ENCODE measurements at regions not wholly inside any gene's neighbourhood (a gene's known extent, or its start where the extent isn't known, plus 50 kb on each side); places are given as distances from the start of the nearest gene placed in this dataset.
"Not testable (repeated sequence)": the region's sequence is repeated elsewhere in the genome, so short reads cannot be mapped to it uniquely, and the experiment has no call there.

DNA sequence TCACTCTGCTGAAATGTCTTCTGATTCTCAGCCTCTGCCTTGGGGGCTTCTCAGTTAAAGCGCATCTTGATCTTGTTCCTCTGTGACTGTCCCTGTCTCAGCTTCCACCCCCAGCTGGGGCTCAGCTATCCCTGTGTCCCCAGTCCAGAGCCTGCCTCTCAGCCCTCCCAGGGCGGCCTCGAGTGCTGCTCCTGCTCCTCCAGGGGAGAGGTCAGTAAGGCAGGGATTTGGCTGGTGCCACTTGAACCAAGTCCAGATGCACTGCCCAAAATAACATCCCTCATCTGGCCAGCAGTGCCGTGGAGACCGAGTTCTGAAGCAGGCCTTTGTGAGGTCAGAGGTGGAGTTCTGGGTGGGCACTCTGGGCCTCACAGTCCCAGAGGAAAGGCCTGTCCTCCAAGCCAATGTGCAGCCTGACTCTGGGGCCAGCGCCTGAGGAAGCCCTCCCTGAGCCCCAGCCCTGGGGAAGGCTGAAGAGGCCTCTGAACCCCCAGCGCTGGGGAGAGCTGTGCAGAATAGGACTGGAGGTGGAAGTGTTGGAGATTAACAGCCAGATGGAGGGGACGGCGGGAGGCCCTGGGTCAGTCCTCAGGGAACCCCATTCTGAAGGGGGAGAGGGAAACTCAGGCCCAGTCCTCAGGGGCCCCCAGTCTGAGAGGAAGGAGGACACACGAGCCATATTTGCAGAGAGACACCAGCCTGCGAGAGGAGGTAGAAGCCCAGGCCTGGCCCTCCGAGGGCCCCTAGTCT, 943.7 kb downstream of the SPATA31A6 start:
- TF ChIP-seq, protein P1, sequence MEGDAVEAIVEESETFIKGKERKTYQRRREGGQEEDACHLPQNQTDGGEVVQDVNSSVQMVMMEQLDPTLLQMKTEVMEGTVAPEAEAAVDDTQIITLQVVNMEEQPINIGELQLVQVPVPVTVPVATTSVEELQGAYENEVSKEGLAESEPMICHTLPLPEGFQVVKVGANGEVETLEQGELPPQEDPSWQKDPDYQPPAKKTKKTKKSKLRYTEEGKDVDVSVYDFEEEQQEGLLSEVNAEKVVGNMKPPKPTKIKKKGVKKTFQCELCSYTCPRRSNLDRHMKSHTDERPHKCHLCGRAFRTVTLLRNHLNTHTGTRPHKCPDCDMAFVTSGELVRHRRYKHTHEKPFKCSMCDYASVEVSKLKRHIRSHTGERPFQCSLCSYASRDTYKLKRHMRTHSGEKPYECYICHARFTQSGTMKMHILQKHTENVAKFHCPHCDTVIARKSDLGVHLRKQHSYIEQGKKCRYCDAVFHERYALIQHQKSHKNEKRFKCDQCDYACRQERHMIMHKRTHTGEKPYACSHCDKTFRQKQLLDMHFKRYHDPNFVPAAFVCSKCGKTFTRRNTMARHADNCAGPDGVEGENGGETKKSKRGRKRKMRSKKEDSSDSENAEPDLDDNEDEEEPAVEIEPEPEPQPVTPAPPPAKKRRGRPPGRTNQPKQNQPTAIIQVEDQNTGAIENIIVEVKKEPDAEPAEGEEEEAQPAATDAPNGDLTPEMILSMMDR (IDR thresholded peaks at IDR 0.05) = not testable (repeated sequence)
- not testable (repeated sequence) for TF ChIP-seq POLR2A, POLR2AphosphoS5 (IDR thresholded peaks at IDR 0.05)

Measured in gastroesophageal sphincter (tissue), 3 donors.